MM.1S (cell line): ENCODE measurements at regions not wholly inside any gene's neighbourhood (a gene's known extent, or its start where the extent isn't known, plus 50 kb on each side); places are given as distances from the start of the nearest gene placed in this dataset.

Experiments
- DNase-seq: peaks from one replicate; pipeline ENCODE4 v3.0.0-alpha.2; 2015
- H2AFZ ChIP-seq: fragments of 300-600 bp; sonication (generic); 2 replicates; pipeline ENCODE4 v1.6.0; 2016; ENCODE audit warnings: antibody characterized with exemption, low read length
- H3F3A ChIP-seq: fragments of 300-600 bp; sonication (generic); 2 replicates; pipeline ENCODE4 v1.6.1; 2016; ENCODE audit warnings: mild to moderate bottlenecking, antibody characterized with exemption, low read length, moderate library complexity, mixed read lengths; ENCODE audit not compliant: insufficient read depth
- H3K27ac ChIP-seq: fragments of 300-600 bp; sonication (generic); 2 replicates; pipeline ENCODE4 v1.5.1; 2016; ENCODE audit warnings: mild to moderate bottlenecking, low read length
- H3K27me3 ChIP-seq: fragments of 300-600 bp; sonication (generic); replicated peaks from 2 replicates; pipeline ENCODE4 v1.6.0; 2016; ENCODE audit warnings: low read length; ENCODE audit not compliant: insufficient read depth
- H3K36me3 ChIP-seq: fragments of 300-600 bp; sonication (generic); replicated peaks from 2 replicates; pipeline ENCODE4 v1.6.1; 2016; ENCODE audit warnings: mild to moderate bottlenecking, low read length, mixed read lengths; ENCODE audit not compliant: insufficient read depth
- H3K4me1 ChIP-seq: fragments of 300-600 bp; sonication (generic); 2 replicates; pipeline ENCODE4 v1.6.1; 2016; ENCODE audit warnings: low read length, mixed read lengths
- H3K4me2 ChIP-seq: fragments of 300-600 bp; sonication (generic); 2 replicates; pipeline ENCODE4 v1.6.0; 2016; ENCODE audit warnings: low read depth, low read length
- H3K4me3 ChIP-seq: fragments of 300-600 bp; sonication (generic); 2 replicates; pipeline ENCODE4 v1.5.1; 2016; ENCODE audit warnings: low read length, mixed read lengths
- H3K79me2 ChIP-seq: fragments of 300-600 bp; sonication (generic); 2 replicates; pipeline ENCODE4 v1.6.1; 2016; ENCODE audit warnings: mixed run types, low read length, mixed read lengths
- H3K9ac ChIP-seq: fragments of 300-600 bp; sonication (generic); 2 replicates; pipeline ENCODE4 v1.6.1; 2016; ENCODE audit warnings: low read length, mixed read lengths
- H3K9me2 ChIP-seq: fragments of 300-600 bp; sonication (generic); replicated peaks from 2 replicates; pipeline ENCODE4 v1.6.1; 2016; ENCODE audit warnings: mild to moderate bottlenecking, low read length, mixed read lengths; ENCODE audit not compliant: insufficient read depth
- H3K9me3 ChIP-seq: fragments of 300-600 bp; sonication (generic); replicated peaks from 2 replicates; pipeline ENCODE4 v1.6.1; 2016; ENCODE audit warnings: mild to moderate bottlenecking, low read length, mixed read lengths; ENCODE audit not compliant: insufficient read depth
- H4K20me1 ChIP-seq: fragments of 300-600 bp; sonication (generic); 2 replicates; pipeline ENCODE4 v1.6.1; 2016; ENCODE audit warnings: mild to moderate bottlenecking, low read length, moderate library complexity, mixed read lengths; ENCODE audit not compliant: insufficient read depth
- CTCF ChIP-seq: fragments of 300-600 bp; sonication (generic); IDR thresholded peaks from 2 replicates; pipeline ENCODE4 v1.5.1; 2016; ENCODE audit warnings: antibody characterized with exemption, low read length, mixed read lengths
- EZH2 ChIP-seq: fragments of 300-600 bp; sonication (generic); optimal IDR thresholded peaks from 2 replicates; pipeline ENCODE3; 2017; ENCODE audit warnings: low read depth, mild to moderate bottlenecking, antibody characterized with exemption, low read length, mixed read lengths
- EZH2phosphoT487 ChIP-seq: fragments of 300-600 bp; sonication (generic); IDR thresholded peaks from 2 replicates; pipeline ENCODE4 v1.6.1; 2018; ENCODE audit warnings: antibody characterized with exemption, low read length

DNA sequence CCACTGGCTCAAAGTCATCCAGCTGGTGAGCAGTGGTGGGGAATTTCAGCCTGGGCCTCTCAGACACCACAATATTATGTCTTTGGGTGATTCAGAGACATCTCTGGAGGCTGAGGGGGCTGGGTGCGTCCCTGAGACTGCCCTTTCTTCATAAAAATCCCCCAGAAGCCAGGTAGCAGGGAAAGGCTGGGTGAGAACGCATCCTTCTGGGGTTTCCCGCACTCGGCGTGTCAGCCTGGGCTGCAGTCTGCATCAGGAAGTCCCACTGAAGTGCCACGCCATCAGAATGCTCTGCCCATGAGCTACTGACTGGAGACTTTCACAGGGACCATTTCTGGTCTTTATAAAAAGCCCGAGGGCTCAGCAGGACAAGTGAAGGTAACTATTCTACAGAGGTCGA, 148.8 kb upstream of the SLC6A11 start:
- Histone ChIP-seq H3K9me2 (no peaks in the 10 kb centered on the region), H3K4me3 (no peak overlapping the region), H3K27me3 (peaks cover 28% of the 10 kb centered on the region), H3K36me3 (no peaks in the 10 kb centered on the region), H3F3A (no peaks in the 10 kb centered on the region), H2AFZ (no peak overlapping the region), H4K20me1 (no peaks in the 10 kb centered on the region), H3K4me1 (no peaks in the 10 kb centered on the region), H3K79me2 (no peaks in the 10 kb centered on the region), H3K9ac (no peak overlapping the region), H3K4me2 (no peak overlapping the region), H3K27ac (no peak overlapping the region), H3K9me3 (no peaks in the 10 kb centered on the region)
- TF ChIP-seq CTCF (no peak), EZH2 (no peak), EZH2phosphoT487 (no peak)
- DNase-seq = no peak

DNA sequence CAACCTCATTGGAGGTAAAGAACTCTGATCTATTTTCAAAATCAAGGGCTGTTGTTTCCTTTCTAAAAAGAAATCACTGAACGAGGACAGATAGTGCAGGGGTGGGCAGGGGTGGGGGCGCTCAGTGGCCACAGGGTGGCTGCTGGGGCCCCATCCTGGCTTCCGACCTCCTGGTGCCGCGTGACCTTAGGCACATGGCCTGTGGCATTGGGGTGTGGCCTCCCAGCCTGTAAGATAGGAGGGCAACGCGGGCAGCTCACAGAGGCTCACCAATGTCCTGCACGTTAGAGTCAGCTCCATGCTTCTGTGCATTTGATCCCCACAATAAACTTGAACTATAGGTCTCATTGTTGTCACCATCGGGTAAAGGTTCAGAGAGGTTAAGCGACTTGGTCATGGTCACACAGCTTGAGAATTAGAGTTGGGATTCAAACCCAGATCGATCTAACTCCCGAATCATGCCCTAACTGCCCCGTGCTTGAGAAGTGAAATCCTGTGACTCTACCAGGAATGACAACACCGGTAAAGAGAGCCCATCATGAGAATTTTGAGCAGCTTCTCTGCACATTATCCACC, 148.0 kb upstream of the SLC6A11 start:
- H3K4me3 ChIP-seq = no peak overlapping the region
- H3K9me3 ChIP-seq = no peaks in the 10 kb centered on the region
- H3K9me2 ChIP-seq = no peaks in the 10 kb centered on the region
- no peaks in the 10 kb centered on the region for H4K20me1 ChIP-seq
- no peaks in the 10 kb centered on the region for H3K36me3 ChIP-seq
- no peak overlapping the region for H3K9ac ChIP-seq
- H3K4me1 ChIP-seq = no peaks in the 10 kb centered on the region
- H3K79me2 ChIP-seq = no peaks in the 10 kb centered on the region
- DNase-seq = no peak
- no peak overlapping the region for H2AFZ ChIP-seq
- no peak overlapping the region for H3K4me2 ChIP-seq
- peaks cover 28% of the 10 kb centered on the region for H3K27me3 ChIP-seq
- TF ChIP-seq EZH2phosphoT487 (no peak), CTCF (no peak), EZH2 (no peak)
- no peaks in the 10 kb centered on the region for H3F3A ChIP-seq
- no peak overlapping the region for H3K27ac ChIP-seq

DNA sequence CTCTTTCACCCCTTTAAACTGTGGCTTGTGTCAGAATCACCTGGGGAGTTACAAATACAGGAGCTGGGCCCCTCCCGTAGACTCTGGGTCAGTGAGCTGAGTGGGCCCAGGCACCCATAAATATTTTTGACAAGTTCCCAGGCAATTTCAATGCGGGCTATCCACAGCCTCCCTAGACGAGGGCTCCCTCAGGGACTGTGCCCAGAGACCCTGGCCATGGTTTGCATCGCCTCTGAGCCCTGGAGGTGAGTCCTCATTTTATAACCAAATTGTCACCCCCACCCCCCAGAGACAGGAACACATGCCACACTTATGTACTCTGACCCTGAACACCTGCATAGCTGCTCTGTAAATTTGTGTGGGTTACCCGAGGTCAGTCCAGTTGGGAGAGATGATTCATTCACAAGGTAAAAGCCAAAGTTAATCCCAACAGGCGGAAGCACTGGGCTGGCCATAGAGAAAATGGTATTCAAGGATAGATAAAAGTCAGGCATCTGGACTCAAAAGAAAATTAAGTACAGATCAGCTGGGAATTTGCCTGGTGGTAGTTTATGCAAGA, 146.5 kb upstream of the SLC6A11 start:
- Histone ChIP-seq H3K4me3 (no peak overlapping the region), H3K4me2 (no peak overlapping the region), H3K27me3 (peaks cover 28% of the 10 kb centered on the region), H2AFZ (no peak overlapping the region), H3K36me3 (no peaks in the 10 kb centered on the region), H3K9me3 (no peaks in the 10 kb centered on the region), H3K9me2 (no peaks in the 10 kb centered on the region), H3K27ac (no peak overlapping the region), H3F3A (no peaks in the 10 kb centered on the region), H3K4me1 (no peaks in the 10 kb centered on the region), H4K20me1 (no peaks in the 10 kb centered on the region), H3K79me2 (no peaks in the 10 kb centered on the region), H3K9ac (no peak overlapping the region)
- DNase-seq = no peak
- TF ChIP-seq CTCF (no peak), EZH2phosphoT487 (no peak), EZH2 (no peak)
